Glutamatergic neuron (in vitro differentiated cells): ENCODE measurements at regions not wholly inside any gene's neighbourhood (a gene's known extent, or its start where the extent isn't known, plus 50 kb on each side); places are given as distances from the start of the nearest gene placed in this dataset.

Source experiments
- DNase-seq: peaks from one replicate; pipeline ENCODE4 v3.0.0; 2022
- H3K27ac Mint-ChIP-seq: one replicate; pipeline ENCODE4 v1.8.0; 2020; ENCODE audit warnings: mild to moderate bottlenecking, mixed read lengths, inconsistent platforms; ENCODE audit not compliant: unreplicated experiment
- H3K27me3 Mint-ChIP-seq: one replicate; pipeline ENCODE4 v1.8.0; 2020; ENCODE audit warnings: mild to moderate bottlenecking, moderate library complexity, mixed read lengths, inconsistent platforms; ENCODE audit not compliant: unreplicated experiment
- H3K36me3 Mint-ChIP-seq: one replicate; pipeline ENCODE4 v1.8.0; 2020; ENCODE audit warnings: mild to moderate bottlenecking, mixed read lengths, inconsistent platforms; ENCODE audit not compliant: unreplicated experiment
- H3K4me1 Mint-ChIP-seq: one replicate; pipeline ENCODE4 v1.8.0; 2020; ENCODE audit warnings: mild to moderate bottlenecking, low read depth, mixed read lengths, inconsistent platforms; ENCODE audit not compliant: unreplicated experiment
- H3K4me3 Mint-ChIP-seq: one replicate; pipeline ENCODE4 v1.8.0; 2020; ENCODE audit warnings: mild to moderate bottlenecking, mixed read lengths, inconsistent platforms; ENCODE audit not compliant: unreplicated experiment
- H3K9me3 Mint-ChIP-seq: one replicate; pipeline ENCODE4 v1.8.0; 2020; ENCODE audit warnings: mild to moderate bottlenecking, moderate library complexity, mixed read lengths, inconsistent platforms; ENCODE audit not compliant: unreplicated experiment
- CTCF ChIP-seq: fragments of 200-600 bp; sonication (generic); IDR thresholded peaks from one replicate; pipeline ENCODE4 v1.5.0; 2021; ENCODE audit not compliant: partially characterized antibody, unreplicated experiment

- DNase-seq = no peak
- H3K27me3 Mint-ChIP-seq = no peaks in the 10 kb centered on the region
- H3K27ac Mint-ChIP-seq = peak overlapping the region; percentile 83
Observed at GRCh38 chr6:133683308-133683580, 205.7 kb upstream of the TCF21 start.

GRCh38 chr6:133683606-133684005 is 205.3 kb upstream of the TCF21 start:
- no peak for TF ChIP-seq CTCF
- Mint-ChIP-seq H3K27me3 (no peaks in the 10 kb centered on the region), H3K9me3 (no peaks in the 10 kb centered on the region), H3K4me3 (no peak overlapping the region), H3K4me1 (peaks cover 19% of the 10 kb centered on the region), H3K36me3 (no peaks in the 10 kb centered on the region), H3K27ac (peak overlapping the region; percentile 83)
- no peak for DNase-seq

More at GRCh38 chr6:133683308-133683580, 205.7 kb upstream of the TCF21 start:
- H3K36me3 Mint-ChIP-seq = no peaks in the 10 kb centered on the region
- H3K9me3 Mint-ChIP-seq = no peaks in the 10 kb centered on the region
- H3K4me1 Mint-ChIP-seq = peaks cover 19% of the 10 kb centered on the region
- TF ChIP-seq CTCF = no peak
- H3K4me3 Mint-ChIP-seq = peak overlapping the region; percentile 34

DNA sequence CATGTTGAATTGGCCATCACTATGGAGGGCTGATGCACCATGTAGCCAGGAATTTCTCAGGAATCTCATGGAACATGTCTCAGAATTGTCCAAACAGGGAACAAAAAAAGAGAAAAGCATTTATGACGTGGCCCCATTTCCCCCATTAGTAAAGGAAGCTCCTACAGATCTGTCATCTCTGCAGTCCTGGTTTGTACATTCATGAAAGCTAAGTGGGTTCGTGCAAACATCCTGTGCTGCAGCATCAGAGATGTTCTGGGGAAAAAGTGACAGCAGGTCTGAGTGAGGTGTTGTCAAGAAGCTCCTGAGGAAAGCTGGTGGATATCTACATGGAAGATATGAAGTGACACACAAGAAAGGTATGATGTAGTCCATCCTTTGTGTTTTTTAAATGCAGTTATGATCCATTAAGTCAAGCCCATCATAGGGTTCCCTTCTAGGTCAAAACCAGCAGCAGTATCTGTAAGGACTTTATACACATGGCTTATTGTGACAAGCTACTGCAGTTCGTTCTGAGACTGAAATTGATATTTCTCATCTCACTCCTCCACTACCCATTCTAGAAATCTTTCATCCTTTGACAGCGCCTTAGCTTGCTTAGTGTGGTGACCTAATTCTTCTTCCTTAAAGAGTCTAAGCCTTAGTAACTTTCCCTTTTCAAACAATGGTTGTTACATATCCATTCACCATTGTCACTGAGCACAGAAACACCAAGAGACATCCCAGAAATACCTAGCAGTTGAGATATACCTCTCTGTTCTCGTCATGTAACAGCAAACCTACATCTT is 200.0 kb upstream of the TCF21 start:
- Mint-ChIP-seq H3K27ac (no peak overlapping the region), H3K4me1 (no peaks in the 10 kb centered on the region), H3K27me3 (no peaks in the 10 kb centered on the region), H3K9me3 (peaks cover 6% of the 10 kb centered on the region), H3K4me3 (no peak overlapping the region), H3K36me3 (peaks cover under 1% of the 10 kb centered on the region)
- TF ChIP-seq CTCF = no peak
- no peak for DNase-seq

DNA sequence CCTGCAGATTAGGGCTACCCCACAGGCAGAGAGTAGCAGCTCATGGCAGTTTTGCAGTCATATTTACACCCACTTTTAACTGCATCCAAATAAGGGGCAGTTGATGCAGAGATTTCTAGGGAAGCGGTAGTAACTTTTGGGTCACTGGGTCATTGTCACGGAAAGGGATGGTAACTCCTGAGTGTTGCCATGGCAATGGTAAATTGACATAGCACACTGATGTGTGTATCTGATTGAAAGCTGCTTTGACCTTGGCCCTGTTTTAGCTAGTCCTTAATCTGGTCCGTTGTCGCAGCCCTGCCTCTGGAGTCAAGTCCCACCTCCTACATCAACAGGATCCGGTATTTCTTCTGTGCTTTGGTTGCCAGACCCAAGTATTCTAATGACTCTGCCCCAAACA is 199.1 kb upstream of the TCF21 start:
- Mint-ChIP-seq H3K9me3 (peaks cover 6% of the 10 kb centered on the region), H3K27me3 (no peaks in the 10 kb centered on the region), H3K27ac (no peak overlapping the region), H3K4me1 (no peaks in the 10 kb centered on the region), H3K4me3 (no peak overlapping the region), H3K36me3 (peaks cover 4% of the 10 kb centered on the region)
- no peak for TF ChIP-seq CTCF
- no peak for DNase-seq

- no peak for DNase-seq
- Mint-ChIP-seq H3K9me3 (peaks cover 15% of the 10 kb centered on the region), H3K36me3 (peaks cover 4% of the 10 kb centered on the region), H3K27ac (no peak overlapping the region), H3K4me1 (peaks cover 20% of the 10 kb centered on the region), H3K4me3 (no peak overlapping the region), H3K27me3 (peaks cover 6% of the 10 kb centered on the region)
- no peak for TF ChIP-seq CTCF
Observed at GRCh38 chr6:133693565-133693964, 195.3 kb upstream of the TCF21 start.
